ENCODE measurements at regions not wholly inside any gene's neighbourhood (a gene's known extent, or its start where the extent isn't known, plus 50 kb on each side); places are given as distances from the start of the nearest gene placed in this dataset.

- Histone ChIP-seq H3K4me1 (replicated peaks) (no peaks in the 10 kb centered on the region), H3K27me3 (replicated peaks) (no peaks in the 10 kb centered on the region), H3K36me3 (no peaks in the 10 kb centered on the region), H3K4me3 (no peak overlapping the region), H3K27ac (no peak overlapping the region), H3K9me3 (replicated peaks) (0 out of 2 replicates have a peak, but pooled peaks cover 6% of the 10 kb centered on the region)
- DNase-seq (ENCODE audit: low read depth in 1 of 2, low spot score in 2 of 2): no peak
Observed at GRCh38 chr10:10292501-10292900, 725.2 kb upstream of the CELF2 start.

- Histone ChIP-seq H3K27me3 (replicated peaks) (no peaks in the 10 kb centered on the region), H3K36me3 (no peaks in the 10 kb centered on the region), H3K4me1 (replicated peaks) (no peaks in the 10 kb centered on the region), H3K9me3 (replicated peaks) (0 out of 2 replicates have a peak, but pooled peaks cover 6% of the 10 kb centered on the region), H3K27ac (no peak overlapping the region), H3K4me3 (no peak overlapping the region)
- DNase-seq (ENCODE audit: low read depth in 1 of 2, low spot score in 2 of 2): no peak
Observed at GRCh38 chr10:10293041-10293440, 724.6 kb upstream of the CELF2 start.

GRCh38 chr10:10293481-10293951 is 724.2 kb upstream of the CELF2 start:
- no peak for DNase-seq (ENCODE audit: low read depth in 1 of 2, low spot score in 2 of 2)

GRCh38 chr10:10294184-10294880 is 723.3 kb upstream of the CELF2 start:
- H3K9me3 ChIP-seq (replicated peaks): 0 out of 2 replicates have a peak, but pooled peaks cover 6% of the 10 kb centered on the region
- no peaks in the 10 kb centered on the region for H3K36me3 ChIP-seq
- H3K27ac ChIP-seq: no peak overlapping the region
- no peaks in the 10 kb centered on the region for H3K27me3 ChIP-seq (replicated peaks)
- H3K4me3 ChIP-seq: no peak overlapping the region
- no peak for DNase-seq (ENCODE audit: low read depth in 1 of 2, low spot score in 2 of 2)
- H3K4me1 ChIP-seq (replicated peaks): no peaks in the 10 kb centered on the region

More at GRCh38 chr10:10293481-10293951, 724.2 kb upstream of the CELF2 start:
- no peak overlapping the region for H3K27ac ChIP-seq
- H3K36me3 ChIP-seq: no peaks in the 10 kb centered on the region
- no peaks in the 10 kb centered on the region for H3K4me1 ChIP-seq (replicated peaks)
- no peaks in the 10 kb centered on the region for H3K27me3 ChIP-seq (replicated peaks)
- 0 out of 2 replicates have a peak, but pooled peaks cover 6% of the 10 kb centered on the region for H3K9me3 ChIP-seq (replicated peaks)
- no peak overlapping the region for H3K4me3 ChIP-seq

- no peaks in the 10 kb centered on the region for H3K27me3 ChIP-seq (replicated peaks)
- H3K27ac ChIP-seq: no peak overlapping the region
- DNase-seq (ENCODE audit: low read depth in 1 of 2, low spot score in 2 of 2): no peak
- H3K4me3 ChIP-seq: no peak overlapping the region
- H3K9me3 ChIP-seq (replicated peaks): 0 out of 2 replicates have a peak, but pooled peaks cover 6% of the 10 kb centered on the region
- H3K4me1 ChIP-seq (replicated peaks): no peaks in the 10 kb centered on the region
- no peaks in the 10 kb centered on the region for H3K36me3 ChIP-seq
Observed at GRCh38 chr10:10294881-10295529, 722.7 kb upstream of the CELF2 start.

GRCh38 chr10:10295537-10295936 is 722.1 kb upstream of the CELF2 start:
- Histone ChIP-seq H3K4me1 (replicated peaks) (no peaks in the 10 kb centered on the region), H3K27me3 (replicated peaks) (no peaks in the 10 kb centered on the region), H3K27ac (no peak overlapping the region), H3K4me3 (no peak overlapping the region), H3K36me3 (no peaks in the 10 kb centered on the region), H3K9me3 (replicated peaks) (0 out of 2 replicates have a peak, but pooled peaks cover 6% of the 10 kb centered on the region)
- no peak for DNase-seq (ENCODE audit: low read depth in 1 of 2, low spot score in 2 of 2)

- no peak overlapping the region for H3K4me3 ChIP-seq
- no peak overlapping the region for H3K27ac ChIP-seq
- H3K4me1 ChIP-seq (replicated peaks): no peaks in the 10 kb centered on the region
Observed at GRCh38 chr10:10302689-10303088, 715.0 kb upstream of the CELF2 start.

GRCh38 chr10:10307036-10307435 is 710.6 kb upstream of the CELF2 start:
- Histone ChIP-seq H3K4me1 (replicated peaks) (no peaks in the 10 kb centered on the region), H3K9me3 (replicated peaks) (0 out of 2 replicates have a peak, but pooled peaks cover 2% of the 10 kb centered on the region), H3K4me3 (no peak overlapping the region), H3K27ac (no peak overlapping the region), H3K36me3 (no peaks in the 10 kb centered on the region), H3K27me3 (replicated peaks) (no peaks in the 10 kb centered on the region)
- no peak for DNase-seq (ENCODE audit: low read depth in 1 of 2, low spot score in 2 of 2)

More at GRCh38 chr10:10302689-10303088, 715.0 kb upstream of the CELF2 start:
- Histone ChIP-seq H3K9me3 (replicated peaks) (0 out of 2 replicates have a peak, but pooled peaks cover 2% of the 10 kb centered on the region), H3K27me3 (replicated peaks) (no peaks in the 10 kb centered on the region), H3K36me3 (no peaks in the 10 kb centered on the region)
- no peak for DNase-seq (ENCODE audit: low read depth in 1 of 2, low spot score in 2 of 2)

- H3K36me3 ChIP-seq: no peaks in the 10 kb centered on the region
- H3K4me3 ChIP-seq: no peak overlapping the region
- no peaks in the 10 kb centered on the region for H3K4me1 ChIP-seq (replicated peaks)
- H3K9me3 ChIP-seq (replicated peaks): 0 out of 2 replicates have a peak, but pooled peaks cover 2% of the 10 kb centered on the region
- no peak for DNase-seq (ENCODE audit: low read depth in 1 of 2, low spot score in 2 of 2)
- H3K27me3 ChIP-seq (replicated peaks): no peaks in the 10 kb centered on the region
- H3K27ac ChIP-seq: no peak overlapping the region
Observed at GRCh38 chr10:10307551-10307950, 710.1 kb upstream of the CELF2 start.

GRCh38 chr10:10310498-10310897 is 707.2 kb upstream of the CELF2 start:
- no peak for DNase-seq (ENCODE audit: low read depth in 1 of 2, low spot score in 2 of 2)
- Histone ChIP-seq H3K4me3 (no peak overlapping the region), H3K9me3 (replicated peaks) (0 out of 2 replicates have a peak, but pooled peaks cover 2% of the 10 kb centered on the region), H3K36me3 (no peaks in the 10 kb centered on the region), H3K4me1 (replicated peaks) (no peaks in the 10 kb centered on the region), H3K27ac (no peak overlapping the region), H3K27me3 (replicated peaks) (no peaks in the 10 kb centered on the region)

- no peak overlapping the region for H3K4me3 ChIP-seq
- H3K27ac ChIP-seq: no peak overlapping the region
- H3K36me3 ChIP-seq: no peaks in the 10 kb centered on the region
- H3K27me3 ChIP-seq (replicated peaks): no peaks in the 10 kb centered on the region
- no peaks in the 10 kb centered on the region for H3K9me3 ChIP-seq (replicated peaks)
- H3K4me1 ChIP-seq (replicated peaks): no peaks in the 10 kb centered on the region
- no peak for DNase-seq (ENCODE audit: low read depth in 1 of 2, low spot score in 2 of 2)
Observed at GRCh38 chr10:10311966-10312365, 705.7 kb upstream of the CELF2 start.

- DNase-seq (ENCODE audit: low read depth in 1 of 2, low spot score in 2 of 2): no peak
- Histone ChIP-seq H3K27ac (no peak overlapping the region), H3K36me3 (no peaks in the 10 kb centered on the region), H3K9me3 (replicated peaks) (no peaks in the 10 kb centered on the region; the same call in 1 of the 2 replicates), H3K4me1 (replicated peaks) (no peaks in the 10 kb centered on the region), H3K4me3 (no peak overlapping the region), H3K27me3 (replicated peaks) (no peaks in the 10 kb centered on the region)
Observed at GRCh38 chr10:10313149-10313835, 704.4 kb upstream of the CELF2 start.

- no peak for DNase-seq (ENCODE audit: low read depth in 1 of 2, low spot score in 2 of 2)
- no peak overlapping the region for H3K27ac ChIP-seq
- no peaks in the 10 kb centered on the region; the same call in 1 of the 2 replicates for H3K9me3 ChIP-seq (replicated peaks)
- H3K4me3 ChIP-seq: no peak overlapping the region
- no peaks in the 10 kb centered on the region for H3K27me3 ChIP-seq (replicated peaks)
- no peaks in the 10 kb centered on the region for H3K4me1 ChIP-seq (replicated peaks)
- no peaks in the 10 kb centered on the region for H3K36me3 ChIP-seq
Observed at GRCh38 chr10:10314626-10315025, 703.0 kb upstream of the CELF2 start.

- Histone ChIP-seq H3K9me3 (replicated peaks) (peaks cover 2% of the 10 kb centered on the region; the same call in 1 of the 2 replicates), H3K27ac (no peak overlapping the region), H3K4me1 (replicated peaks) (no peaks in the 10 kb centered on the region), H3K4me3 (no peak overlapping the region), H3K36me3 (no peaks in the 10 kb centered on the region), H3K27me3 (replicated peaks) (no peaks in the 10 kb centered on the region)
- DNase-seq (ENCODE audit: low read depth in 1 of 2, low spot score in 2 of 2): no peak
Observed at GRCh38 chr10:10315989-10316388, 701.7 kb upstream of the CELF2 start.
